Fibroblast of pulmonary artery (primary cell): ENCODE measurements at regions not wholly inside any gene's neighbourhood (a gene's known extent, or its start where the extent isn't known, plus 50 kb on each side); places are given as distances from the start of the nearest gene placed in this dataset.

ENCODE experiments used
- DNase-seq: peaks from one replicate; pipeline ENCODE4 v3.0.0-alpha.2; 2010; ENCODE audit warnings: low read depth
- H3K4me3 ChIP-seq: replicated peaks from 2 replicates; pipeline ENCODE4 v1.5.1; 2011; ENCODE audit warnings: low read depth, mild to moderate bottlenecking, control low read depth, low read length, moderate library complexity
- TF ChIP-seq, protein P1 (sequence below): IDR thresholded peaks from 2 replicates; pipeline ENCODE4 v1.5.1; 2011; ENCODE audit warnings: mild to moderate bottlenecking, control low read depth, low read length, inconsistent platforms; ENCODE audit errors: missing control alignments

DNA sequence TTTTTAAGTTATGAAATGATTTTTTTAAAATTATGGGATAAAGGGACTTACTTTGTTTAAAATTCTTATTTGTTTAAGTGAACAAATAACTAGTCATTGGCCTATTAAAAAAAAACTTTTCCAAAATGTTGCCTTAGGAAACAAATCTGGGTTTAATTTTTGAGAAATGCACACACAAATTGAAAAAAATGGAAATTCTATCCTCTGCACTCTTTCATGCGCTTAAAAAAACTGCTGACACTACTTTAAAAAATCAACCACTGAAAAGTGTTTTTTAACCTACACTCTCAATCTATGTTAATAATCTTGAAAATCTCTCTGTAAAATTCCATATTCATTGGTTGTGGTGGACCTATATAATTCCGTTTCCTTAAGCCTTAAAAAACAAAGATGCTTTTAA, 163.4 kb upstream of the DAB2 start:
- TF ChIP-seq, protein P1, sequence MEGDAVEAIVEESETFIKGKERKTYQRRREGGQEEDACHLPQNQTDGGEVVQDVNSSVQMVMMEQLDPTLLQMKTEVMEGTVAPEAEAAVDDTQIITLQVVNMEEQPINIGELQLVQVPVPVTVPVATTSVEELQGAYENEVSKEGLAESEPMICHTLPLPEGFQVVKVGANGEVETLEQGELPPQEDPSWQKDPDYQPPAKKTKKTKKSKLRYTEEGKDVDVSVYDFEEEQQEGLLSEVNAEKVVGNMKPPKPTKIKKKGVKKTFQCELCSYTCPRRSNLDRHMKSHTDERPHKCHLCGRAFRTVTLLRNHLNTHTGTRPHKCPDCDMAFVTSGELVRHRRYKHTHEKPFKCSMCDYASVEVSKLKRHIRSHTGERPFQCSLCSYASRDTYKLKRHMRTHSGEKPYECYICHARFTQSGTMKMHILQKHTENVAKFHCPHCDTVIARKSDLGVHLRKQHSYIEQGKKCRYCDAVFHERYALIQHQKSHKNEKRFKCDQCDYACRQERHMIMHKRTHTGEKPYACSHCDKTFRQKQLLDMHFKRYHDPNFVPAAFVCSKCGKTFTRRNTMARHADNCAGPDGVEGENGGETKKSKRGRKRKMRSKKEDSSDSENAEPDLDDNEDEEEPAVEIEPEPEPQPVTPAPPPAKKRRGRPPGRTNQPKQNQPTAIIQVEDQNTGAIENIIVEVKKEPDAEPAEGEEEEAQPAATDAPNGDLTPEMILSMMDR: no peak
- H3K4me3 ChIP-seq: no peak overlapping the region
- no peak for DNase-seq

- no peak for DNase-seq
- no peak overlapping the region for H3K4me3 ChIP-seq
- TF ChIP-seq, protein P1: no peak
Observed at GRCh38 chr5:39587675-39588074, 162.9 kb upstream of the DAB2 start.

DNA sequence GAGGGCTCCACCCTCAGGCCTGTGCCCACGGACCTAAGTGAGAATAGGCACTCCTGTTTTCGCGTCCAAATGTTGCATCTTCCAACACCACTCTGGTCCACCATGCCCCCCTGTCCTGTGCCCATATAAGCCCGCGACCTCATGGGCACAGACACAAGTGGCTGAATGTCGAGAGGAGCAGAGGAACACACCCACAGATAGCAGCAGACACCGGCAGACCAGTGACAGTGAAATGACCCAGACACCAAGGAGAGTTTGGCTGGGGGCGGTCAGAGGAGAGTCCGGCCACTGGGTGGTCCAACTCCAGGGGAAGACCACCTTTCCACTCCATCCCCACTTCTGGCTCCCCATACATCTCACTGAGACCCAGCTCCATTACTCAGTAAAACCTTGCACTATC, 161.4 kb upstream of the DAB2 start:
- H3K4me3 ChIP-seq: no peak overlapping the region
- TF ChIP-seq, protein P1: no peak
- no peak for DNase-seq

- TF ChIP-seq, protein P1: no peak
- no peak overlapping the region for H3K4me3 ChIP-seq
- peak; percentile 20 for DNase-seq
Observed at GRCh38 chr5:39584927-39585326, 160.1 kb upstream of the DAB2 start.

GRCh38 chr5:39580702-39581453, 156.1 kb upstream of the DAB2 start:
- TF ChIP-seq, protein P1: no peak
- peak; percentile 69 for DNase-seq

DNA sequence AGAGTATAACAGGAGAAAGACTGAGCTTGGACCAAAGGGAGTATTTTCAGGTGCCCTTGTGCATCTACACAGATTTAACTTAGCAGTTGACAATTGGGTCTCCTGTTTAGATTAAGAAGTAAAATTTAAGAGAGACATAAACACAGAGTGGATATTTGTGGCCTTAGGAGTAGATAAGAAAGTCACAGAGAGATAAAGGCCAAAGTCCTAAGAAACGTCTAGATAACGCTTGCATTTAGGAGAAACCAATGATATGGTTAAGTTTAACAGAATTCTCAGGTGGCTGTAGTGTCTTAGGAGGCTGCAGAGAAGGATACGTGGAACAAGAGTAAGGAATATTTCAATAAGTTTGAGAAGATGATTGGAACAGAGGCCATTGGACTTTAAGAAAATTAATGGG, 155.0 kb upstream of the DAB2 start:
- TF ChIP-seq, protein P1: no peak
- no peak for DNase-seq
- H3K4me3 ChIP-seq: no peak overlapping the region

More at GRCh38 chr5:39580702-39581453, 156.1 kb upstream of the DAB2 start:
- no peak overlapping the region for H3K4me3 ChIP-seq
